AG04450 (cell line): ENCODE measurements at regions not wholly inside any gene's neighbourhood (a gene's known extent, or its start where the extent isn't known, plus 50 kb on each side); places are given as distances from the start of the nearest gene placed in this dataset.

ENCODE experiments used
- CTCF ChIA-PET: fragments of 300-600, 350-600 bp; formaldehyde crosslinking; extraction: SDS; loops from one replicate; lab custom pipeline; 2022; ENCODE audit warnings: antibody characterized with exemption, inconsistent platforms; lab: Charles Lee
- POLR2A ChIA-PET: fragments of 350-600 bp; formaldehyde crosslinking; extraction: SDS; loops from one replicate; lab custom pipeline; 2021; ENCODE audit warnings: antibody characterized with exemption, inconsistent platforms; lab: Yijun Ruan, JAX
- DNase-seq: peaks from one replicate; pipeline ENCODE4 v3.0.0-alpha.2; 2011; ENCODE audit warnings: low read depth, low spot score
- H3K27ac ChIP-seq: one replicate; pipeline ENCODE4 v1.5.1; 2012; ENCODE audit warnings: low read depth, low read length, control low read depth
- H3K27me3 ChIP-seq: one replicate; pipeline ENCODE4 v1.6.0; 2012; ENCODE audit warnings: low read length; ENCODE audit not compliant: control insufficient read depth, insufficient read depth
- H3K4me3 ChIP-seq: 2 replicates; pipeline ENCODE4 v1.5.1; 2011; ENCODE audit warnings: mild to moderate bottlenecking, low read depth, low read length, control low read depth
- H3K9me3 ChIP-seq: 2 replicates; pipeline ENCODE4 v1.5.1; 2012; ENCODE audit warnings: low read length; ENCODE audit not compliant: control insufficient read depth, insufficient read depth
- TF ChIP-seq, protein P1 (sequence below): IDR thresholded peaks from 2 replicates; pipeline ENCODE4 v1.5.1; 2011; ENCODE audit warnings: low read depth, low read length, control low read depth, inconsistent platforms

DNA sequence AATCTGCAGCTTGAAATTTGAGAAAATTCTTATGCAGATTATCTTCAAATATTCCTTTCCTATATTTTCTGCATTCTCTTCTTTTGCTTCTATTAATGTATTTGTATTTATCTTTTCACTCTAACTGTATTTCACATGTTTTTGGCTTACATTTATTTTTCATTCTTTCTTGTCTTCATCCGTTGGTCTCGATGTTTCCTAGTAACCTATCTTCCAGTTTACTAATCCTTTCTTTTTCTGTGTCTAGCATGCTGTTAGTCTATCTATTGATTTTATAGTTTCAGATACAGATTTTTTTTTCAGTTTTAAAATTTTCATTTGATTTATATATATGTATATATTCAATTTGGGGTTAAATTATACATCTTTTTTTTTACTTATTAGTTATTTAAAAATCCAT lies 556.2 kb downstream of the RFPL4B start:
- POLR2A ChIA-PET, result no interaction called here
- TF ChIP-seq, protein P1, sequence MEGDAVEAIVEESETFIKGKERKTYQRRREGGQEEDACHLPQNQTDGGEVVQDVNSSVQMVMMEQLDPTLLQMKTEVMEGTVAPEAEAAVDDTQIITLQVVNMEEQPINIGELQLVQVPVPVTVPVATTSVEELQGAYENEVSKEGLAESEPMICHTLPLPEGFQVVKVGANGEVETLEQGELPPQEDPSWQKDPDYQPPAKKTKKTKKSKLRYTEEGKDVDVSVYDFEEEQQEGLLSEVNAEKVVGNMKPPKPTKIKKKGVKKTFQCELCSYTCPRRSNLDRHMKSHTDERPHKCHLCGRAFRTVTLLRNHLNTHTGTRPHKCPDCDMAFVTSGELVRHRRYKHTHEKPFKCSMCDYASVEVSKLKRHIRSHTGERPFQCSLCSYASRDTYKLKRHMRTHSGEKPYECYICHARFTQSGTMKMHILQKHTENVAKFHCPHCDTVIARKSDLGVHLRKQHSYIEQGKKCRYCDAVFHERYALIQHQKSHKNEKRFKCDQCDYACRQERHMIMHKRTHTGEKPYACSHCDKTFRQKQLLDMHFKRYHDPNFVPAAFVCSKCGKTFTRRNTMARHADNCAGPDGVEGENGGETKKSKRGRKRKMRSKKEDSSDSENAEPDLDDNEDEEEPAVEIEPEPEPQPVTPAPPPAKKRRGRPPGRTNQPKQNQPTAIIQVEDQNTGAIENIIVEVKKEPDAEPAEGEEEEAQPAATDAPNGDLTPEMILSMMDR, result no peak
- H3K4me3 ChIP-seq, result no peak overlapping the region
- no peak overlapping the region for H3K27ac ChIP-seq
- DNase-seq, result no peak
- CTCF ChIA-PET, result no interaction called here
- H3K27me3 ChIP-seq, result no peaks in the 10 kb centered on the region
- H3K9me3 ChIP-seq, result no peaks in the 10 kb centered on the region

DNA sequence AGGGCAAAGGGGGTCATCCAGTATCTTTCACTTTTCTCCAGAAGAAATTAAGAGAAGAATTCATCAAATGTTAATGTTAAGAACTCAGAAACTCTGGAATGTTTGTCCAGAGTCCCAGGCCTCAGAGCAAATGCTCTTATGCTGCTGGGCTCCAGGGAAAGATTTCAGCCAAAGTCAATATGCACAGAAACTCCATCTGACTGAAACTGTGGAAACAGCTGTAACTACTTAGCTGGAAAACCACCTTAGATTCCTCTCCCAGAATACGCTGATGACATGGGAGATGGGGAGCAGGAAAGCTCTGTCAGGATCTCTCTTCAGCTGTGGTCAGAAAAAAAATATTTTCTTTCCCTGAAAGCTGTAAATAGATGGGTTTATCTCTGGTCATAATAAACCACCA lies 559.6 kb downstream of the RFPL4B start:
- CTCF ChIA-PET, result interaction anchor here (1.5 kb wide), 1 partner anchor 22 kb away, joined by 3 read pairs; no protein-coding TSS in a partner anchor

DNA sequence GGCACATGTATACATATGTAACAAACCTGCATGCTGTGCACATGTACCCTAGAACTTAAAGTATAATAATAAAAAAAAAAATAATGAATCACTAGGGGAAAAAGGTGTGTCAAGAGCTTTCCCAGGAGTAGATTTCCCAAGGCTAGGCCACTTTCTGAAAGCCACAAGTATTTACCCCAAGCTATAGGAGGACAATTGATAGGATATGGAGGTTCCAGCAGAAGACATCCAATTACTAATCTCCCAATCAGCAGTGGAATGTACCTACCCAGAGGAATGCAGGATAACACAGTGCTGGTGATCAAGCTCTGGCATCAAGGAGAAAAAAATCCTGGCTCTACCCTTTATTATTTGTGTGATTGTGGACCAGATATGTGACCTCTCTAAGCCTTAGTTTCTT lies 562.7 kb downstream of the RFPL4B start:
- DNase-seq, result no peak
- Histone ChIP-seq H3K9me3 (no peaks in the 10 kb centered on the region), H3K27ac (no peak overlapping the region), H3K4me3 (no peak overlapping the region), H3K27me3 (no peaks in the 10 kb centered on the region)
- ChIA-PET POLR2A (no interaction called here), CTCF (no interaction called here)
- TF ChIP-seq, protein P1, result no peak

More for the DNA sequence above, 559.6 kb downstream of the RFPL4B start:
- TF ChIP-seq, protein P1, result no peak
- DNase-seq, result peak; percentile 63
- Histone ChIP-seq H3K27me3 (no peaks in the 10 kb centered on the region), H3K27ac (no peak overlapping the region), H3K4me3 (no peak overlapping the region), H3K9me3 (no peaks in the 10 kb centered on the region)
- POLR2A ChIA-PET, result no interaction called here

DNA sequence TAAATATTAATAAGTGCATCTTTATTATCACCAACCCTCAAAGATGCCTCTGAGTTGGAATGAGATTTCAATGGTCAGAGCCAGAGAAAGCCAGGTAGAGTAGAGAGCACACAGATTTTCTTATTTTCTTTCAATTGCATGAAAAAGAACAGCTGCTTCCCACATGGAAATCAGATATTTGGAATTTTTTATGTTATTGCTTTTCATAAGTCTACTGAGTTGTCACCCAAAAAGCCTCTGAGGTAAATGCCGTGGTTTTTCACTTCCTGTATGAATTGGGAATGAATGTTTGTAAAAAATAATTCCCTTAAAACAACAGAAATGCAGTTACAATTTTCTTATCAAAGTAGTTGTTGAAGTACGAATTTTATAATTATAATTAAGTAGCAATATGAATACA lies 563.1 kb downstream of the RFPL4B start:
- ChIA-PET POLR2A (no interaction called here), CTCF (no interaction called here)
- Histone ChIP-seq H3K27me3 (no peaks in the 10 kb centered on the region), H3K9me3 (no peaks in the 10 kb centered on the region), H3K4me3 (no peak overlapping the region), H3K27ac (no peak overlapping the region)
- TF ChIP-seq, protein P1, result no peak
- no peak for DNase-seq

DNA sequence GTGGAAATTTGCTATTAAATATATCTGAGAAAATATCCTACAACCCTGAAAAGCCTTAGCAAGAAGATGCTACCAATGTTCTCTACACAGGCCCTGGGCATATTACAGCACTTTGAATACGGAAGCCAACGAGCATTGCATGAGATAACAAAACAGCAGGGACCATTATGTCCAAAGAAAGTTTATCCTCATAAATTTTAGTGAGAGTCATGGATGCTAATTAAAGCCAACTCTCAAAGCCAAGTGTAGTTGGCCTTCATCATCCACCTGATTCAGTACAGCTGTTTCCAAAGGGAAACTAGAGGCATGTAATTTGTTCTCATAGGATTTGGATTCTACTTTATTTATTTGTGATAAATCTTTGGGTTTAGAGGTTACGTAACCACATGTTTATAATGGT lies 564.8 kb downstream of the RFPL4B start:
- H3K27me3 ChIP-seq, result no peaks in the 10 kb centered on the region
- ChIA-PET CTCF (no interaction called here), POLR2A (no interaction called here)
- DNase-seq, result no peak
- no peaks in the 10 kb centered on the region for H3K9me3 ChIP-seq
- no peak overlapping the region for H3K4me3 ChIP-seq
- no peak overlapping the region for H3K27ac ChIP-seq
- TF ChIP-seq, protein P1, result no peak
